Activated B cell treated with CpG ODN at 0.5 μM for 24 hours (primary cell): ENCODE measurements at regions not wholly inside any gene's neighbourhood (a gene's known extent, or its start where the extent isn't known, plus 50 kb on each side); places are given as distances from the start of the nearest gene placed in this dataset.

Experiments used
- ATAC-seq: fragments of 200-7000 bp; cut with Tn5 transposase; one replicate; pipeline ENCODE4 v1.10.0; 2021; ENCODE audit warnings: low read depth, mild to moderate bottlenecking, moderate library complexity
- CTCF ChIA-PET: fragments of 350-600 bp; sonication (Branson Sonifier 250); formaldehyde crosslinking; loops from one replicate; lab custom pipeline; 2021; ENCODE audit warnings: antibody characterized with exemption; lab: Charles Lee
- POLR2A ChIA-PET: fragments of 350-600 bp; sonication (Branson Sonifier 250); formaldehyde crosslinking; loops from one replicate; lab custom pipeline; 2021; ENCODE audit warnings: antibody characterized with exemption; lab: Charles Lee
- DNase-seq: peaks from one replicate; pipeline ENCODE4 v3.0.0; 2022
- H3K27ac Mint-ChIP-seq: one replicate; pipeline ENCODE4 v1.8.0; 2020; ENCODE audit warnings: mixed read lengths
- H3K27me3 Mint-ChIP-seq: one replicate; pipeline ENCODE4 v1.8.0; 2021; ENCODE audit warnings: mixed read lengths
- H3K36me3 Mint-ChIP-seq: one replicate; pipeline ENCODE4 v1.8.0; 2021; ENCODE audit warnings: low read depth, mixed read lengths
- H3K4me1 Mint-ChIP-seq: one replicate; pipeline ENCODE4 v1.8.0; 2021; ENCODE audit warnings: mixed read lengths
- H3K4me3 Mint-ChIP-seq: one replicate; pipeline ENCODE4 v1.8.0; 2020; ENCODE audit warnings: mild to moderate bottlenecking, mixed read lengths
- H3K9me3 Mint-ChIP-seq: one replicate; pipeline ENCODE4 v1.8.0; 2020; ENCODE audit warnings: mixed read lengths
- CTCF ChIP-seq: fragments of 200-600 bp; IDR thresholded peaks from one replicate; pipeline ENCODE4 v1.8.0; 2022; ENCODE audit warnings: antibody characterized with exemption, mild to moderate bottlenecking
- intact Hi-C: fragments of 100-400 bp; cut with micrococcal nuclease; formaldehyde crosslinking; loops from one replicate; pipeline ENCODE4 v1.15.1; 2024

DNA sequence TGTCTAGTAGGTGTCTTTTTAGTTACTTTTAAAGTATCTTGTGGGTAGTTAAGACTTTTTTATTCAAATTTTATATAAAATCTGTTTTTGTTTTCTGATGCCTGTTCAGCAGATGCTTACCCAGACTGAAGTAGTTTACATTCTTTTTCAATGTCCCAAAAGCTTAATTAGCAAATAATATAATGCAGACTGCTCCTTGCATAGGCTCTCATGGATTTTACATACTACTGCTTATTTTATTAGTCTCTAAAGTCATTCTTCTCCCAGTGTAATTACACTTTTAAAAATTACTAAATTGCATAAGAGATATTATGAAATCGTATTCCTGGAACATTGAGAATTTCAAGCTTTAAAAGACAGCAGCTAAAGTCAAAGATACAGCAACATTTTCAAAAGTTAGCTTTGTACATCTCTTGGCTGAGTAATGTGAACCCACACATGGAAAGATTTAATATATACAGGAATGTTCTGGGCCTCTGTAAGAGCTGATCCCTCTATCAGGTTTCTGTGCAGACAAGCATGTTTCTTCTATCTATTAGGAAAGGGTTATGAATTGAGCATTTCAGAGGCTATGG lies 148.4 kb upstream of the SPRY1 start:
- DNase-seq (no peak), ATAC-seq (no peak)
- no peaks in the 10 kb centered on the region for H3K27me3 Mint-ChIP-seq
- H3K36me3 Mint-ChIP-seq = no peaks in the 10 kb centered on the region
- POLR2A ChIA-PET = no interaction called here
- intact Hi-C loops = no loop called here
- peaks cover 13% of the 10 kb centered on the region for H3K4me1 Mint-ChIP-seq
- no peaks in the 10 kb centered on the region for H3K9me3 Mint-ChIP-seq
- no peak overlapping the region for H3K27ac Mint-ChIP-seq
- TF ChIP-seq CTCF = no peak
- CTCF ChIA-PET = no interaction called here
- H3K4me3 Mint-ChIP-seq = no peak overlapping the region

GRCh38 chr4:123249821-123250220 lies 146.8 kb upstream of the SPRY1 start:
- H3K9me3 Mint-ChIP-seq = no peaks in the 10 kb centered on the region
- H3K27me3 Mint-ChIP-seq = no peaks in the 10 kb centered on the region
- DNase-seq (no peak), ATAC-seq (no peak)
- H3K27ac Mint-ChIP-seq = no peak overlapping the region
- CTCF ChIA-PET = no interaction called here
- POLR2A ChIA-PET = no interaction called here
- H3K4me3 Mint-ChIP-seq = no peak overlapping the region
- no peaks in the 10 kb centered on the region for H3K36me3 Mint-ChIP-seq
- TF ChIP-seq CTCF = no peak
- intact Hi-C loops = loop anchor here (10.0 kb wide), 1 partner anchor 415 kb away; no protein-coding TSS in a partner anchor
- peaks cover 5% of the 10 kb centered on the region for H3K4me1 Mint-ChIP-seq

- H3K4me1 Mint-ChIP-seq = no peaks in the 10 kb centered on the region
- H3K4me3 Mint-ChIP-seq = no peak overlapping the region
- ATAC-seq (no peak), DNase-seq (no peak)
- peaks cover under 1% of the 10 kb centered on the region for H3K36me3 Mint-ChIP-seq
- H3K27ac Mint-ChIP-seq = no peak overlapping the region
- ChIA-PET POLR2A (no interaction called here), CTCF (no interaction called here)
- no peak for TF ChIP-seq CTCF
- no peaks in the 10 kb centered on the region for H3K27me3 Mint-ChIP-seq
- intact Hi-C loops = loop anchor here (10.0 kb wide), 1 partner anchor 414 kb away; no protein-coding TSS in a partner anchor
- H3K9me3 Mint-ChIP-seq = no peaks in the 10 kb centered on the region
Observed at GRCh38 chr4:123250843-123251242, 145.8 kb upstream of the SPRY1 start.

DNA sequence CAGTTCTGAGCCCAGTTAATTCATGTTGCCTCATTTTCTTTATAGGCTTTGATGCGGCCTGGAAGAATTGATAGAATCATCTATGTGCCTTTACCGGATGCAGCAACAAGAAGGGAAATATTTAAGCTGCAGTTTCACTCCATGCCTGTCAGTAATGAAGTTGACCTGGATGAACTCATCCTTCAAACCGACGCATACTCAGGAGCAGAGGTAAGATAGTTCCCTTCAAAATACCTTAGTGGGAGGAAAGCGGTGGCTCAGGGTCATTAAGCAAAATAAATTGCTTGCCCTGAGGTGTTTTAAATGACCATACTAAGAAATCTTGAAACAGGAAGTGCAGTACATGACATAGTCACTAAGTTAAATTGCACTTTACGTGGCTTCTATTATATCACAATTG lies 140.6 kb upstream of the SPRY1 start:
- Mint-ChIP-seq H3K9me3 (no peaks in the 10 kb centered on the region), H3K36me3 (peaks cover 22% of the 10 kb centered on the region), H3K27me3 (no peaks in the 10 kb centered on the region), H3K4me3 (no peak overlapping the region), H3K4me1 (peaks cover 20% of the 10 kb centered on the region), H3K27ac (no peak overlapping the region)
- TF ChIP-seq CTCF = no peak
- ATAC-seq = no peak
- CTCF ChIA-PET = no interaction called here
- POLR2A ChIA-PET = no interaction called here
- intact Hi-C loops = loop anchor here (10.0 kb wide), 1 partner anchor 409 kb away; no protein-coding TSS in a partner anchor
- no peak for DNase-seq

DNA sequence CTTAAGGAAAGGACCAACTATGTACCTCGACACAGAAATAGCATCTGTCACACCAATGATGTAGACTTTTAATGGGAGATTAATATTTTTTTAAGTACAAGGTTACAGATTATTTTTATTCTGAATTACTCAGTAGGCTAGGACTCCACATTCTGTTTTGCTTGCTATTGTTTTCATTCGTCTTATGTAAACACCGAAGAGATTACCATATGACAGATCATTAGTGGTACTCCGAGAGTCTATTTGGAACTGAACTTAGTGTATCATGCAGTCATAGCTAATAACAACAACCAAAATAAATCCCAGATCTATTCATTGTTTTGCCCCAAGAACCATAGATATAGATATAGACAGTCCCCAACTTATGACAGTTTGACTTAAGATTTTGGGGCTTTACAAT lies 139.7 kb upstream of the SPRY1 start:
- ChIA-PET POLR2A (no interaction called here), CTCF (no interaction called here)
- intact Hi-C loops = loop anchor here (10.0 kb wide), 1 partner anchor 408 kb away; no protein-coding TSS in a partner anchor
- no peak for ATAC-seq
- Mint-ChIP-seq H3K4me3 (no peak overlapping the region), H3K4me1 (peaks cover 20% of the 10 kb centered on the region), H3K36me3 (peaks cover 25% of the 10 kb centered on the region), H3K27me3 (no peaks in the 10 kb centered on the region), H3K9me3 (no peaks in the 10 kb centered on the region), H3K27ac (no peak overlapping the region)
- TF ChIP-seq CTCF = no peak
- DNase-seq = no peak
